ENCODE measurements at regions not wholly inside any gene's neighbourhood (a gene's known extent, or its start where the extent isn't known, plus 50 kb on each side); places are given as distances from the start of the nearest gene placed in this dataset.

DNA sequence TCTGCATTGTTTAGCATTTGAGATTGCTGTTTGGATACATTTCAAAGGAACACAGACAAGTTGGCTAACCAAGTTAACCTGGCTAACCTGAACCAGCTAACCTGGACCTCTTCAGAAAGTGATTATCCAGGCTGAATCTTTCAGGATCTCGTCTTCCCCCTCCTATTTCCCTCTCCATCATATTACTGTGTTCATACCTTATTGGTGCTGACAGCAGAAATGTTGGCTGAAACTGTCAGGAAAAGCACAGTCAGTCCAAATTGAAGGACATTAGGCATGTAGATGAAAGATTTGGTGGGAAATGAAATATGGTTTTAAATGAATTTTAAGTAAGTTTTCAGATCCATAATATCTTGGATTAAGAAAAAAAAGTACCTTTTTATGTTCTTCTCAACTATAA, 92.5 kb upstream of the NEUROD1 start:
- no peak overlapping the region for H3K9ac ChIP-seq (ENCODE audit: extremely low read depth, insufficient read length, low read length)
- no peaks in the 10 kb centered on the region for H3K27me3 ChIP-seq (ENCODE audit: insufficient read depth, low read length)
- TF ChIP-seq CTCF (conservative IDR thresholded peaks at IDR 0.05): no peak
- Mint-ChIP-seq H3K27me3 (ENCODE audit: low read depth) (no peaks in the 10 kb centered on the region), H3K4me3 (no peak overlapping the region), H3K36me3 (ENCODE audit: insufficient read depth in 1 of 3, low read depth in 3 of 3) (no peaks in the 10 kb centered on the region), H3K9me3 (no peaks in the 10 kb centered on the region), H3K4me1 (peaks cover 0 to 4% of the 10 kb centered on the region in 2 experiments; a peak in 2 of 4 replicates), H3K27ac (no peak overlapping the region)
- H4K20me1 ChIP-seq (ENCODE audit: control insufficient read depth, insufficient read depth, insufficient read length): no peaks in the 10 kb centered on the region
- no peak overlapping the region for H2AK5ac ChIP-seq (ENCODE audit: insufficient read length, low read length)
- H3T11ph ChIP-seq (ENCODE audit: low read length): no peak overlapping the region
- no peak overlapping the region for H3K23ac ChIP-seq (ENCODE audit: insufficient read length, low read depth, low read length)
- no peak overlapping the region for H2BK120ac ChIP-seq (ENCODE audit: low read depth, low read length, poor library complexity, severe bottlenecking)
- H3K4ac ChIP-seq (ENCODE audit: low read depth, low read length): no peak overlapping the region
- no peak for DNase-seq
- no peak overlapping the region for H2BK12ac ChIP-seq (ENCODE audit: insufficient read length, low read depth, low read length)
- no peak overlapping the region for H2AFZ ChIP-seq (ENCODE audit: low read length)
- H3K4me2 ChIP-seq (ENCODE audit: insufficient read depth, insufficient read length, low read length): no peak overlapping the region
- H2BK5ac ChIP-seq (ENCODE audit: insufficient read length, low read length): no peak overlapping the region
- H3K79me1 ChIP-seq (ENCODE audit: insufficient read depth, low read depth, low read length, poor library complexity, severe bottlenecking): no peaks in the 10 kb centered on the region
- H4K8ac ChIP-seq (replicated peaks; ENCODE audit: insufficient read length, low read depth, low read length): no peak overlapping the region
- H2BK15ac ChIP-seq (ENCODE audit: low read depth, low read length): no peak overlapping the region
- no peak overlapping the region for H2BK20ac ChIP-seq (ENCODE audit: low read depth, low read length, poor library complexity, severe bottlenecking)
- no peaks in the 10 kb centered on the region for H3K79me2 ChIP-seq (ENCODE audit: insufficient read depth, low read length)
- no peaks in the 10 kb centered on the region for H3K4me1 ChIP-seq (ENCODE audit: insufficient read depth, low read length)
- H4K91ac ChIP-seq (ENCODE audit: insufficient read length, low read depth, low read length): no peak overlapping the region
- H3K27ac ChIP-seq (ENCODE audit: insufficient read length, low read depth, low read length): no peak overlapping the region
- H3K14ac ChIP-seq (ENCODE audit: insufficient read depth, low read length): no peak overlapping the region
- no peaks in the 10 kb centered on the region for H3K23me2 ChIP-seq (ENCODE audit: insufficient read length, low read depth, low read length, poor library complexity, severe bottlenecking)
- no CpG with 5 or more reads among the region's 1 CpG for WGBS (ENCODE audit: extremely low coverage, insufficient read length, low lambda C conversion rate)
- no peak overlapping the region for H4K5ac ChIP-seq (ENCODE audit: insufficient read length, low read depth, low read length)
- no peak overlapping the region for H3K18ac ChIP-seq (ENCODE audit: insufficient read length, low read depth, low read length)
- no peaks in the 10 kb centered on the region for H3K9me3 ChIP-seq (ENCODE audit: control insufficient read depth, low read depth, low read length)
- H3K56ac ChIP-seq (ENCODE audit: insufficient read length, low read depth, low read length): no peak overlapping the region

Measured in H9 (cell line).